LNCaP clone FGC (cell line): ENCODE measurements at regions not wholly inside any gene's neighbourhood (a gene's known extent, or its start where the extent isn't known, plus 50 kb on each side); places are given as distances from the start of the nearest gene placed in this dataset.
"Not testable (repeated sequence)": the region's sequence is repeated elsewhere in the genome, so short reads cannot be mapped to it uniquely, and the experiment has no call there.

Experiments used
- DNase-seq: peaks from one replicate; pipeline ENCODE4 v3.0.0-alpha.2; 2011; ENCODE audit warnings: low read depth
- H3K4me3 ChIP-seq: 2 replicates; pipeline ENCODE4 v1.5.1; 2011; ENCODE audit warnings: mild to moderate bottlenecking, low read depth, low read length, control low read depth
- CTCF ChIP-seq: IDR thresholded peaks from 2 replicates; pipeline ENCODE4 v1.5.1; 2012; ENCODE audit warnings: mild to moderate bottlenecking; ENCODE audit not compliant: control insufficient read depth, insufficient read depth; ENCODE audit errors: extremely low read depth

- H3K4me3 ChIP-seq, result no peak overlapping the region
- DNase-seq, result no peak
- TF ChIP-seq CTCF, result no peak
Measured at GRCh38 chr9:124135813-124136365, 121.9 kb upstream of the NEK6 start.

GRCh38 chr9:124137009-124137943, 120.5 kb upstream of the NEK6 start:
- TF ChIP-seq CTCF, result no peak
- no peak overlapping the region for H3K4me3 ChIP-seq
- DNase-seq, result no peak

GRCh38 chr9:124137944-124138335, 119.8 kb upstream of the NEK6 start:
- no peak for TF ChIP-seq CTCF
- no peak overlapping the region for H3K4me3 ChIP-seq
- DNase-seq, result no peak

GRCh38 chr9:124139001-124139400, 118.7 kb upstream of the NEK6 start:
- H3K4me3 ChIP-seq, result no peak overlapping the region
- no peak for TF ChIP-seq CTCF
- no peak for DNase-seq

- H3K4me3 ChIP-seq, result no peak overlapping the region
- no peak for TF ChIP-seq CTCF
- no peak for DNase-seq
Measured at GRCh38 chr9:124140941-124141568, 116.7 kb upstream of the NEK6 start.

- DNase-seq, result not testable (repeated sequence)
Measured at GRCh38 chr9:124144561-124145123, 113.1 kb upstream of the NEK6 start.

GRCh38 chr9:124146031-124146561, 111.7 kb upstream of the NEK6 start:
- DNase-seq, result no peak
- H3K4me3 ChIP-seq, result no peak overlapping the region
- no peak for TF ChIP-seq CTCF

More at GRCh38 chr9:124144561-124145123, 113.1 kb upstream of the NEK6 start:
- H3K4me3 ChIP-seq, result not testable (repeated sequence)
